GM12875 (cell line): ENCODE measurements at regions not wholly inside any gene's neighbourhood (a gene's known extent, or its start where the extent isn't known, plus 50 kb on each side); places are given as distances from the start of the nearest gene placed in this dataset.

Experiments used
- H3K4me3 ChIP-seq: one replicate; pipeline ENCODE4 v1.5.1; 2011; ENCODE audit warnings: low read depth, low read length, control low read depth
- TF ChIP-seq, protein P1 (sequence below): IDR thresholded peaks from 2 replicates; pipeline ENCODE4 v1.5.1; 2011; ENCODE audit warnings: low read depth, mild to moderate bottlenecking, control low read depth, inconsistent platforms, low read length, moderate library complexity, borderline replicate concordance; ENCODE audit not compliant: insufficient read depth

GRCh38 chr3:144457758-144458157 lies 486.1 kb downstream of the DIPK2A start:
- TF ChIP-seq, protein P1, sequence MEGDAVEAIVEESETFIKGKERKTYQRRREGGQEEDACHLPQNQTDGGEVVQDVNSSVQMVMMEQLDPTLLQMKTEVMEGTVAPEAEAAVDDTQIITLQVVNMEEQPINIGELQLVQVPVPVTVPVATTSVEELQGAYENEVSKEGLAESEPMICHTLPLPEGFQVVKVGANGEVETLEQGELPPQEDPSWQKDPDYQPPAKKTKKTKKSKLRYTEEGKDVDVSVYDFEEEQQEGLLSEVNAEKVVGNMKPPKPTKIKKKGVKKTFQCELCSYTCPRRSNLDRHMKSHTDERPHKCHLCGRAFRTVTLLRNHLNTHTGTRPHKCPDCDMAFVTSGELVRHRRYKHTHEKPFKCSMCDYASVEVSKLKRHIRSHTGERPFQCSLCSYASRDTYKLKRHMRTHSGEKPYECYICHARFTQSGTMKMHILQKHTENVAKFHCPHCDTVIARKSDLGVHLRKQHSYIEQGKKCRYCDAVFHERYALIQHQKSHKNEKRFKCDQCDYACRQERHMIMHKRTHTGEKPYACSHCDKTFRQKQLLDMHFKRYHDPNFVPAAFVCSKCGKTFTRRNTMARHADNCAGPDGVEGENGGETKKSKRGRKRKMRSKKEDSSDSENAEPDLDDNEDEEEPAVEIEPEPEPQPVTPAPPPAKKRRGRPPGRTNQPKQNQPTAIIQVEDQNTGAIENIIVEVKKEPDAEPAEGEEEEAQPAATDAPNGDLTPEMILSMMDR: no peak
- H3K4me3 ChIP-seq: no peak overlapping the region

DNA sequence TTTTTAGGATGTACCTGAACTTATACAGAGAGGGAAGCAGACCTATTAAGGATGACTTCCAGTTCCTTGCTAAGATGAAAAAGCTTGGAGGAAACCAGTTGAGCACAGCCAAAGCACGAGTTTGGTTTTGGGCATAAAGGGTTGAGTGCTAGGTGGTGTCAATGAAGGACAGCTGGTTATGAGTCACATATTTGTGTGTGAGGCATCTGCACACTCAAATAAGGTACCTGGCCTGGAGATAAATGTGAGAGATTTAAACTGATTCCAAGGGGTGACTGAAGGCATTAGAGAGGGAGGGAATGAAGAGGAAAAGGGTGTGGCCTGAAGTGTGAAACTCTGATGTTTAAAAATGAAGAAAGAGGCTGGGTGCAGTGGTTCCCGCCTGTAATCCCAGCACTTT lies 486.7 kb downstream of the DIPK2A start:
- TF ChIP-seq, protein P1: no peak
- H3K4me3 ChIP-seq: no peak overlapping the region

DNA sequence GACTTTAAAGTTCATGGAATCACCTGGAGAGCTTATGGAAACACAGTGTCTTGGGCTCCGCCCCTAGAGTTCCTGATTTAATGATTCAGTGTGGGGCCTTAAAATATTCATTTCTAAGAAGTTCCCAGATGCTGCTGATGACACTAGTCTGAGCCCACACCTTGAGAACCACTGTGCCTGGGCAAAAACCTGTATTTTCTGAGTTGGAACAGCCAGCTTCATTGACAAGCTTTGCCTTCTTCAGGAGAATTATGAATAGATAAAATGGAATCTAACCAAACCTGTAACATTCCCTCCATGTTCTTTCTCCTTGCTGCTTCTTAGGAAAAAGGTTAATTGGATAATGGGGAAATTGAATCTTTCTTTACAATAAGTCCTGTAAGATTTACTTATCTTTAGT lies 490.7 kb downstream of the DIPK2A start:
- TF ChIP-seq, protein P1: no peak
- no peak overlapping the region for H3K4me3 ChIP-seq

- no peak overlapping the region for H3K4me3 ChIP-seq
- TF ChIP-seq, protein P1: no peak
Observed at GRCh38 chr3:144463911-144464310, 492.3 kb downstream of the DIPK2A start.

DNA sequence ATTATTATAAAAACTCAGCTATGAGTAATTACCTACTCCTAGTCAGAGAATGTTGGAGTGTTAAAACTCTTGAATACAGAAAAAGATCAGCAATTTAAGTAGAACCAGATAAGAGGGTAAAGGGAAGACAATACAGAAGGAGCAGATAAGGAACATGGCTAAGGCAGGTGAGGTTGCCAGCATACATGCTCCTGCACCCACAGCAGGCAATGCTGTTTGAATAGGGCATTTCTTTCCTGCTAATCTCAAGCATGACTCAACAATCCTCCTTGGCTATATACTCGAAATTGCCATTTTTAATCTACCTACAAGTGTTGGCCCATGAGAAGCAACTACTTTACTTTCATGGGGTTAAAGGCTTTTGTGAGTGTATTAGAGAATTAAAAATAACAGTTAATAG lies 494.5 kb downstream of the DIPK2A start:
- no peak overlapping the region for H3K4me3 ChIP-seq
- TF ChIP-seq, protein P1: no peak

DNA sequence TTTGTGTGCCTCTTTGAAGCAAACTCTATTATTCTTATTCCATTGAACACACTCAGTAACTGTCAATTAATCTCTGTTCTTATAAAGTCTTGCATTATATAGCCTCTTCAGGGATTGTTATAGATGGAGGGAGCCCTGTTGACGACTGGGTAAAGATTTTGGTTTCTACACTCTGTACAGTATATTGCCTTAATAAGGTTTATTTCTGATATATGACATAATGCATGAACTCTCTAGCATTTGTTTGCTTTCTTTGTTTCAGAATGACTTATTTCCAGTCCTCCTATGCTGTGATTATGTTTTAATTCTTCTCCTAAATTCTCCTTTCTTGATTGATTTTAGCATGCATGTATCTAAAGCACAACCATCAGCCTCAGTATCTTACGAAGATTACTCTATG lies 494.9 kb downstream of the DIPK2A start:
- TF ChIP-seq, protein P1: no peak
- H3K4me3 ChIP-seq: no peak overlapping the region

DNA sequence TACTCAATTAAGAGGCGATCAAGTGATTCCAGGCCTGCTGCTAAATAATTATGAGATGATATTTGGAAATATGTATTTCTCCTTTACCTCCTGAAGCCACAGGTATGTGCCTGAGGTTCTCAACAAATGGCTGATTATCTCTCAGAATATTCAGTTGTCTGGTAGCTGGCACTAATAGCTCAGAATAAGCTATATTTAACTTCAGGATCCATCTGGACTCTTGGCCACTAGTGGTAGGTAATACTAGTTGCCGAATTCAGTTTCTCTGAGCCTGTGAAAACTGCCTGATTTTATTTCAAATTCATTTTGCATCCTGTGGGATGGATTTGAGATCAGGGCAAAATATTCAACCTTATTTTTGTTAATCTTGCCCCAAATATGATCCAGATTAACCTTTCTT lies 499.0 kb downstream of the DIPK2A start:
- TF ChIP-seq, protein P1: no peak
- no peak overlapping the region for H3K4me3 ChIP-seq
